Kasumi-1 (cell line): ENCODE measurements at regions not wholly inside any gene's neighbourhood (a gene's known extent, or its start where the extent isn't known, plus 50 kb on each side); places are given as distances from the start of the nearest gene placed in this dataset.

Experiments used
- DNase-seq, 2 experiments: peaks; one replicate each; lab custom pipeline; 2025; lab: John Stamatoyannopoulos, UW

DNA sequence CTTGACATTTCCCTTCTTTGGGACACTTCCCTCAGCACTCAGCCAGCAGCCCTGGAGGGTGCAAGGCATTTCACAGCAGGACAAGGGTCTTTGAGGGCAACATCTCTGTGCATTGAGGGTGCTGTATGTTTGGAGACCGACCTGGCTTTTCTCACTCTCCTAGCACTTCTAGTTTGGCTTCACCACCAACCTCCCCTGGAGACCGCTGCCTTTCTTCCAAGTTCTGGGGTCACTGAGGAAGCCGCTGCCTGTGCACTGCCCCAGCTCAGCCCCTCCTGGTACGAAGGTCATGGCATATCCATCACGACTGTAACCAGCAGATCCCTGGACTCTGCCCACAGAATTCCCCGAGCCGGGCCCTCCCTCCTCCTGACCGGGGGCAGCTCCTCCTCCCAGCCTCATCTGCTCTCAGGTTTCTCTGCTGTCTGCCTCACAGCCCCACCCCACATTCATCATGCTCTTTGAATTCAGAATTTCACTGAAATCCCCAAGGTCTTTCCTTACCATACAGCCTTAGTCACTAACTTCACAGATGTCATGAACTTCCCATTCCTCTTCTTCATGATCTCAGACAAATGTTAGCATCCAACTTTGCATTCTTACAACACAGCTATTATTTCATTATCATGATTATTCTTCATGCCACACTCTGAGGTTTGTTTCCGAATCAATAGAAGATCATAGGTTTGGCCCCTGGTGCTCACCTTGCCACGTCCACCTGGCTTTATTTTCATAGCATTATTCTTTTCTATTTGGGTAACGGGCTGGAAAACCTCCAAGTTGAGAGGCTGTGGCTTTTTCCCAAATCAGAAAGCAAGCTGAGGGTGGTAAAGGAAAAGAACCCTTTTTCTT is 113.0 kb upstream of the COPS8 start:
- no peak for DNase-seq

DNA sequence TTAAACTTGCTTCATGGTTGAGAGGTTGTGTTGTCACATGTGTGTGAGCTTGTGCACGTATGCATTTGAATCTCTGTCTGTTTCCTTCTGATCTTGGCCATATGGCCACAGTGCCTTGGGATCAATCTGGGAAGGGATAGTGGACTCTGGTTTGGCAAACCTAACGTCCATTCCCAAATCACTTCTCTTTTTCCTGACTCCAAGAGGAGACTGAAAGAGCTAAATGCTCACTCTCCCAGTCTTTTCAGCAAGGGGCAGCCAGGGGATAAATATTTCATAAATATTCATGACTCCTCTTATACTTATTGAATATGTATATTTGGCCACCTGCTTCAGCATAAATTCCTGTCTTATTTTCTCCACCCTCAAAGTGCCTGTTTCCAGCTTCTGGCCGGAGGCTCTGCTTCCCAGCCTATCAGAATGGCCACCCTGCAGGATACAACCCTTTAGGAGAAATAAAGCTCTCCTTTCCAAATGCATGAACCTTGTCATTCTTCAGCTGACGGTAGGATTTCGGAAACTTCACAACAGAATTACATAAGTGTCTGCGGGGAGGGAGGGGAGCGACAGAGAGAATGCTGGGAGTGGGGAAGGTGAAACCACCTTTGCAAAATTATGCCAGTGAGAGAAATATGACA is 112.2 kb upstream of the COPS8 start:
- no peak for DNase-seq

DNA sequence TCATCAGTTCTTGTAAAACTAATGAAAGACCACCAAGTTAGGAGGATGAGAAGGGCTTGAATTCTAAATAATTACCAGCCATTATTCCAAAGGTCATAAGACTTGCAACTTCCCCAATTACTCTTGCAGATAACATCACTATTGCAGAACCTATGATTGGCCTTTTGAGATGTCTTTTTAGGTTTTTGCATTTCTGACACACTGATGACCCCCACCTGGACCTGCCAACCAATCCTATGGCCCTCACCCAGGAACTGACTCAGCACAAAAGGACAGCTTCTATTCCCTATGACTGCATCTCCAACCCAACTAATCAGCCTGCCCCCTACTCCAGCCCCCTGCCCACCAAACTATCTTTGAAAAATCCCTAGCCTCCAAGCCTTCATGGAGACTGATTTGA is 111.5 kb upstream of the COPS8 start:
- DNase-seq: no peak

DNA sequence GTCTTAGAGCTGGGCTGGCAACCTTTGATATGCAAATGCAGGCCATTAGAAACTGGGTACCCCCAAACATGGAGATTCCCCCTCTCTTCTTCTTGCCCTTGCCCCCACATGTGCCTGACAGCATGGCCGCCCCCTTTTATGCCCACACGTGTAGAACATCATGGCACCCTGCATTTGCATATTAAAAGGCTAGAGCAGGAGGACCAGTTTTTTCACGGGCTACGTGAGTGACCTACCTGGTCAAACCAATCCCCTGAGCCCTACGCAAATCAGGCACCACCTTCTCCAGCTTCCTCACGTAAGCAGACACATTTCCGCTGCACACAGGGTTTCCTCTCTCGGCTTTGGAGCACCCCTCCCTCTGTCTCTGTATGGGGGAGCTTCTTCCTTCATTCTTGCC is 110.9 kb upstream of the COPS8 start:
- DNase-seq: no peak

DNA sequence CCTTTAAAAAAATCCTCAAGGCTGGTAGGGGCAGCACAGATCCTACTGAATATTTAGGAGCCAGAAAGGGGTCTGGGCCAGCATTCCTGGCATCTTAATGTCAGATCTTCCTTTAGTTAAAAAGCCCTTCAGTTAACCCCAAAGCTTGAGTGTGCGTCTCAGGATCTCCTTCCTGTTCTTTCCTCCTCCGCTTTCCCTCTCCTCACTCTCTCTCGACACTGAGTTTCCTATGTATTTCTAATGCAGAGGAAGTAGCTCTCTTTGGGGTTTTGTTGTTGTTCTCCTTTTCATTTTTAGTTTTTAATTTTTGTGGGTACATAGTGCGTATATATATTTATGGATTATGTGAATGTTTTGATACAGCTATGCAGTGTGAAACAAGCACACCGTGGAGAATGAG is 109.9 kb upstream of the COPS8 start:
- DNase-seq: no peak

DNA sequence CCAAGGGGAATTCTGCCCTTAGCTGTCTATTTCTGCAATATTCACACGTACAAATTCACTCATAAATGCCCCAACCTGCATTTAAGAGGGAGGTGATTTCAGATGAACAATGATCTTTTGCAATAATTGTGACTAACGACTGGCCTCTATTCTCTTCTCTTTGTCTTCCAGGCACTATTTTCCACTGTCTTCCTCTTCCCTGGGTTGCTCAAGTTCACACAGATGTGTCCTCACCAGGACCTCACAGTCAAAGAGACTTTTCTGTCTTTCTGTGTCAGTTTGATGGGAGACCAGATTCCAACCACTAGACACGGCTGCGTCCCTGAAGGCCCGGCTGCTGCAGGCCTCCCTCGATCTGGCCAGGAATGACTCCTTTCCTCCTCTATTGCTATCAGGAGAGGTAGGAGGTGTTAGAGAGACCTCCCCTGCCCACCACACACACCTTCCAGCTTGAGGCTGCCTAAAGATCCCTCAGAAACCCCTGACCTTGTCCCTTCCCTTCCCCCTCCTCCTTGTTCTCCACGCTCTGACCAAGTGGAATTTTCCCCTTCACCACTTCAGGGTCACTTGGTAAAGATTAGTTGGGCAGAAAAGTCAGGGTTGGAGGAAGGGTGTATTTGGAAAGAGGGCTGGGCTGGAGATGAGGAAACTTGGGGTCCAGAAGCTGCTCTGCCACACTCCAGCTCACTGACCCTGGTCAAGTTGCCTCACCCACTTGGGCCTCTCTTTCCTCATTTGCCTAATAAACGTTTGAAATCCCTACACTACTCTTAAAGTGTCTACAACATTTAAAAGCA is 109.2 kb upstream of the COPS8 start:
- DNase-seq: no peak

DNA sequence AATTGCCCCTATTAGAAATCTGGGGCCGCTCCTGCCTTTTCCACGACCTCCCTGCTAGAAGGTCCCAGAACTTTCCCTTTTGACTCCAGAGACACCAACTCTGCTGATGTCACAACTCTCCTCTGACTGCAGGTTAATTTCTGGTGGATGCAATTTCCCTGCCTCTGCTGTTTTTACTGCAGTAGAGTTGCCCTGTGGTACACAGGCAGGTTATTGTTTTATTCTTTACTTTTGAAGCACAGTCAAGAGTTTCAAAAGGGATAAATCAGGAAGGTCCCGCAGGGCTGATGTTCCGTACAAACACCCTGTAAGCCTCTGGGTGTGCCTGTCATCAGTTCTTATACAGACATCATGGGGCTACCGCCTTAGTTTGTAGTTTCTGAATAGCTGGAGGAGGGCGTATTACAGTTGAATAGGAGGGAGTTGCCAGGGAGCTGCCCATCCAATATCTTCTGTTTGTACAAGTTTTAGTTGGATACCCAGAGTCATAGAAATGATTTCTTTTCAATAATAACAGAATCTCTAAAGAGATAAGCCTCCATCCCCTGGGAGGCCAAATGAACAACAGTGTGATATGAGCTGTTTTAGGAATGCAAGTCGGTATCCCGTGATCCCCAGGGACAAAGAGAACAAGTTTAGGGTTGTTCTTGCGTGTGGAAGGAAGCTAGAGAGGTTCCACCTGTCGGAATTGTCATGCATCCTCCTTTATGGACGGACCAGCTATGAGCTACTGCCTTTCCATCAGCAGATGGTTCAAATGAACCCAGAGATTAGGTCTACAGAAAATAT is 108.4 kb upstream of the COPS8 start:
- no peak for DNase-seq

DNA sequence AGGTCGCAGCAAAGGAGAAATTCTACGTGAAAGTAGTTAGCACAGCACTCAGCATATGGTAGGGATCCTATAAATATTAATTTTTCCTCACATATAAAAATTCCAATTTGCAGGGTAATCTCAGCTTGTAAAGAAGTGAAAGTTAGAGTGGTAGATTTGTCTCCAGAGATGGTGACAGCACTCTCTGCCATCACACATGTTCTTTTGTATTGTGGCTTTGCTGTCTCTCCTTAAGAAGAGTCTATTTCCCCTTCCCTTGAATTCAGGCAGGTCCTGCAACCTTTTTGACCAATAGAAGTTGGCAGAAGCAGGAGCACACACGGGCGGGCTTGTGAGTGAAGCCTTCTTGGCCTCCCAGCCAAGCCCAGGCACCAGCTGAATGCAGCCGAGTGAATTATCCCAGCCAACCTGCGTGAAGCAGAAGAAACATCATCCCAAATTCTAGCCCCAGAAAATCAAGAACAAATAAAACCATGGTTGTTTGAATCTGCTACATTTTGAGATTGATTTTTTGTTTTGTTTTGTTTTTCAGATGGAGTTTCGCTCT is 107.8 kb upstream of the COPS8 start:
- no peak for DNase-seq

DNA sequence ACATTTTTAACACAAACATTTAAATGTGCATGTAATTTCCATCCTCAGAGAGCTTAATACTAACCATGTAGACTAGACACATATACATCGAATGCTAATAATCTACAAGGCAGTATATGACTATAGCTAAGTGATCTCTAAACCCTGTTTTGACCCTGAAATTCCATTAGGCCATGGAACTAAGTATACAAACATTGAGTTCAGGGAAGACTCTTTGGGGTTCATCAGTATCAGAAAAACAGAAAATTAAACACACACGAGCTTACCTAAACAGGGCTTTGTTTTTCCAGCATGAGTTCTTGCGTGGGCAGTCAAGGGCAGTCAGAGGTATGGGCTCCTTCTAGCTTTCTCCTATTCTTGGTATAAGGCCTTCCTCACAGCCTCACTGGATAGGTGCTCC is 106.0 kb upstream of the COPS8 start:
- DNase-seq: no peak

DNA sequence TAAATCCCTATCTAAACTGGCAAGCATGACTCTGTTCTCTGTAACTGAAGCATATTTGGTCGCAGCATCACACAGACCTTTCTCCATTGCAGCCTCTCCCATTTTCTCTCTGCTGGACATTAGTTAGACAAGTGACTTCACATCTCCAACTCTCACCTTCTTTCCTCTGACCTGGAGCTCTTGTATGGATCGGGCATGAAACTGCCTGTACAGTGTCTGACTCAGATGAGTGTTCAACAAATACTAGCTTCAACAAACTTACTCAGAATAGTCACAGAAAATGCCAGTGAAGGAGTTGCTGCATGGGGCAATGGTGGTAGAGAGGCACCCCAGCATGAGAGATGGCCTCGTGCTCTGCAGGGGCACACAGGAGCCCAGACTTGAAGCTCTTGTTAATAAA is 104.7 kb upstream of the COPS8 start:
- DNase-seq: no peak

DNA sequence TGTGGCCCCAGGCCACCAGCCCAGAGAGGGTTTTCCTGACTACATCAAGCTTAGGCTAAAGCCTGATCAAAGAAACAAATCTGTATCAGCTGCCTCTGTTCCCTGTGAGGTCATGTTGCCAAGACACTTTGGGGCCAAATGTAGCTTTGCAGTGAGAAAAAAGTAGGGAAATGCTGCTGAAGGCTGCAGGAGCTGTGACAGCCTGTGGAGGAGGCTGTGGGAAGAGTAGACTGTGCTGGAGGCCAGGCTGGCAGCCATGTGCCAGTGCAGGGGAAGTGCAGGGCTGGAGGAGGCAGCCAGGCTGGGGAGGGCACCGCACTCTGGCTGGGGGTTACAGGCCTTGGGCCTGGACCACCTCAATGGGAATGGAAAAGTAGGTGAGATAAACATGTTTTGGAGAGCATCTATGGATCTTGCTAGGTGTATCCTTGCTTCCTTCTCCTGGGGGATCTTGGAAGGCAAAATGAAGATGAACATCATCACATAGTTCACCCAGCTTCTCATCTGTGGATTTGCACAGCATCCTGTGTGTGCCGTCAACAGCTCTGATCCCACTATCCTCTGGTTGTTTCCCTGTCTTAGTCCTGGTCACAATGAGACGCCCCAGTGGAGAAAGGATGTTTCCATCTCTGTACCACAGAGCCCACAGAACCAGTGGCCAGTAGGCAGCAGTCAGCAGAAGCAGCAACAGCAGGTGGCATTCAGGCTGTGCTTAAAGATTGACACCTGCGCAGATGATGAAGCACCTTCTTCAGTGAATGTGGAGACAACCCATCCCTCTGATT is 103.8 kb upstream of the COPS8 start:
- DNase-seq: no peak

DNA sequence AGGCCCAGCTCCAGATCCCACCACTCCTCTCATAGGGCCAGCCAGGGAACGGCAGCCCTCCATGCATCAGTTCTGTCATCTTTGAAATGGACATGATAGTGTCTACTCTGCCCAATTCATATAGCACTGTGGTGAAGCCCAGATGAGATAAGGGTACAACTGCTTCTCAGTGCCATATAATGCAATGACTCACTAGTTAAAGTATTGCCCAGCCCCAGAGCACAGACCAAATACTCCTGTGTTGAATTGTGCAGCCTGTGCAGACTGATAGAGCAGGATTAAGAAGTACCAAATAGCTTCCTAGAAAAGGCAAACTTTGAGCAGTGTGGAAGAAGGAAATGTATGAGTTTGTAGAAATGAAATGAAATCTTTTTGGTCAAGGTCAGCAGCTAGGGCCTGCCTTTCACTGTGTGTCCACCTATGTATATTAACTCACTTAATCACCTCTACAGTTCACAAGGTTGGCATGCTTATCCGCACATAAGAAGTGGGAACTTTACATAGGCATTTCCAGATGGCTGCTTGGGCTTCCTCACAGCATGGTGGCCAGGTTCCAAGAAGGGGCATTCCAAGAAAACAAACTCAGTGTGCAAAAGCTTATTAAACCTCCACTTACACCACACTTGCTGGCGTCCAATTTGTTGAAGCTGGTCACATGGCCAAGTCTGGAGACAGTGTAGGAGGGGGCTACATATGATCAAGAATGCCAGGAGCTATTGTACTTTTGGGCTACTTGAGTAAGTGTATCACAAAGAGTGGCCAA is 102.8 kb upstream of the COPS8 start:
- DNase-seq: no peak

DNA sequence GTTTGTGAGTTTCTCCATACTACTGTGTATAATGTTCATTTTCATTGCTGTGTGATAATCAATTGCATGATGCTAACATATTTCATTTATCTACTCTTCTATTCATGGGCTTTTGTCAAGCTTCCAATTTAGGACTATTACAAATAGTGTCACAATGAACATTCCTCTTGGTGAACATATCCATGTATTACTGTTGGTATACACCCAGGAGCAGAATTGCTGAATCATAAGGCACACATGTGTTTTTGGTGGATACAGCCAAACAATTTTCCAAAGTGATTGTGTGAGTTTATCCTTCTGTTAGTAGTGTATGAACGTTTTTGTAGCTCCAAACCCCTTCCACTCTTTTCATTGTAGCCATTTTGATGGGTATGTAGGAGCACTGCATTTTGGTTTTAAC is 101.6 kb upstream of the COPS8 start:
- no peak for DNase-seq

DNA sequence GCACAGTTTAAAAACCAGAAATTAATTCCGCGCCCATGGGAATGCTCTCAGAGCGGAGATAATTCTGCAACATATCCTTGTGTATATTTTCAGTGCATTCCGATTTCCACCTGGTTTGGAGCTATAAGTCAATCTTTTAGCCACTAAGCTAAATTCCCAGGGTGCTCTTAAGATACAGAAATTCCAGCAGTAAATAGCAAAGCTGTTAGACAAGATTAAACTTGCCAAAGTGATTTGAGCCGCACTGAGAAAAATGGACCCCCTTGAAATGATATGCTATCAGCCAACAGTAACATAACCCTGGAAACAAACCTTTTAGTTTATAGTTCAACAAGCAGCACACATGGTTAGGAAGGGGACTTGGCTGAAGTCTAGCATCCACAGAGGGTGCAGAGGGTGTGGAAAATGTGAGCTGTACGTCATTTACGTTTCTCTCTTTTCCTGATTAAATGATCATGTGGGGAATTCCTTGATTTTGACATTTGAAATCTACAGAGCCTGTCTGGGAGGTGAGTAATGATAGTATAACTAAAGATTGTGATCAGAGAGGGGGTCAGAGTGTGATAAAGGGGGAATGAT is 99.8 kb upstream of the COPS8 start:
- DNase-seq: no peak

DNA sequence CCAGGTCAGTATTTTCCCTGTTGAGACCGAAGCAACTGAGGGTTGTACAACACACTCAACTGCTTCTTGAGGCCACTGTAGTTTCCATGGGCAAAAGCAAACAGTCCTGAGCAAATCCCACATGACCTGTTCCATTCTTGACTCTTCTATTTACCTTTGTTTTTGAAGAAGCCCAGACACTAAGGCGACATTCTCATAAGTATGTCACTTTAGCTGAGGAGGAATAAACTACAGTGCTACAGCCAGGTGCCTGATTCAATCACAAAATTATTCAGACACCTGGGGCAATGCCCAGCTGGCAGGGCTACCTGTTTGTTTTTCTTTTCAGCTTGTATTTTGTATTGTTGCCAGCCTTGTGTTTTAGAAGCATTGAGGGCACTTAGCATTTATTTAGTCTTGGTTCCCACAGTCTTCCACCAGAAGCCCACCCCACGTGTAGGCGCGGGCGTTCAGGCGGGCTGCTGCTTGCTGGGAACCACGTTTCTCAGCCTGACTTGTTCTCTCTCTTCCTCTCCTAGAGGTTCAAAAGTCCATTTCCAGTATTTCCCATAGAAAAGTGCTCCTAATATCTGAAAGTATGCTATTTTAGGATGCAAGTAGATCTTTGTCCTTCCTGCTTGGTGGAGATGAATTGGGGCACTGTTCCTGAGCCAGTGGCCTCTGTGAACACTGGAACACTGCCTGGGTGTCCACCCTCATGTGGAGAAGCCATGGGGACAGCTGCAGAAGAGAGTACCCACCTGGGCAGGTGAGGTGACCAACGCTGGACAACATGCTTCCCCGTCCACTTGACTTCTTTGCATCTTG is 99.0 kb upstream of the COPS8 start:
- no peak for DNase-seq

DNA sequence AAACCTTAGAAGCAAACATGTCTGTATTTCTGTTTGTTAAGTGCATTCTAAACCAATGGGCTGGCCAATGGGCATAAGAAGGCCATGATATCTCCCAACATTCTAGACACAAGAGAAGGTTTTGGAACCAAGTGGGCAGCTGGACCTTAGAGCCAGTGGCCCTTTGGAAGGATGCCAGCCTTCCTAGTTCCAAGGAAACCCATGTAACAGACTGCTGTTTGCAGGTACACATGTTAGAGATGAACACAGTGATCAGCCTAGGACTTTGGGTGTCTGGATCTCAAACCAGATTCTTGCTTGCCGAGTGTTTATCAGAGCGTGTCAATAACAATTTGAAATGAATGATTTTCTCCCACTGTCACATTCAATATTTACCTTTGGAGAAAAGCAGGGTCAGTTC is 97.5 kb upstream of the COPS8 start:
- DNase-seq: no peak

DNA sequence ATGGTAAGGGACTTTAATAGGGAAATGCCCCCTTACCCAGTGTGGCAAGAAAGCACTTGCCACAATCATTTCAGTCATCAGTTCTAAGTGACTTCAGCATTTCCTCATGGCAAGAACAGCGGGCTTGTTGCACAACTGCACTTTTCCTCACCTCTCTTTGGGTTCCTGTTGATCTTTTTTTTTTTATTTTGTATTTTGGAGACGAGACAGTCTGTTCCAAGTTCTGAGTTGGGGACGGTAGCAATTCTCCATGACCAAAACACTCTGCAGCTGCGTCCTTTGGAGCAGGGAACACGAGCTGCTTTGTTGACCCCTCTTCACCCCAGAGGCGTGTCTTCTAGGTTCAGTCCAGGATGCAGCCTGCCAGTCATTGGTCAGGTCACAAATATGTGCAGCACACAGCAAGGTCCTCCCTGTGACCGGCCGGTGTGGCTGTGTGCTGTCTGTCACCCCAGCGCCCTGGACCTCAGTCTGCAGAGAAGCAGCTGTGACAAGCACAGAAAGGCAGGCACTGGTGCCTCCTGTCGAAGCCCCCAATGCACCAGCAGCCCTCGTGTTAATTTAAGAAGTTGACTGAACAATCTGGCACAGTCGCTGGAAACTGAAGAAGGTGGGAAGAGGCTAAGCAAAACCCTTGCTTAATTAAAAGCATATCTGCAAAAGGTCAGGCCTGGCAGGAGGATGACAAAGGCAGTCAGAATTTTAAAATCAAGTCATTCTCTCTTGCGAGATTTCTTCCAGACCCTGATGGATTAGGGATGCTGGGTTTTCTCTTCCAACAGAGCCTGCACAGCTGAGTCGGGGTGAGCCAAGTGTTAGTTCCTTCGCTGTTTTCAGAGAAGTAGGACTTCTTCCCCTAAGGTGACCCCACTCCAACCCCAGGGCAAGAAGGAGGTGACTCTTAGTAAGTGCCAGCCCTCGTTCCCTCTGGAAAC is 96.7 kb upstream of the COPS8 start:
- DNase-seq: no peak

DNA sequence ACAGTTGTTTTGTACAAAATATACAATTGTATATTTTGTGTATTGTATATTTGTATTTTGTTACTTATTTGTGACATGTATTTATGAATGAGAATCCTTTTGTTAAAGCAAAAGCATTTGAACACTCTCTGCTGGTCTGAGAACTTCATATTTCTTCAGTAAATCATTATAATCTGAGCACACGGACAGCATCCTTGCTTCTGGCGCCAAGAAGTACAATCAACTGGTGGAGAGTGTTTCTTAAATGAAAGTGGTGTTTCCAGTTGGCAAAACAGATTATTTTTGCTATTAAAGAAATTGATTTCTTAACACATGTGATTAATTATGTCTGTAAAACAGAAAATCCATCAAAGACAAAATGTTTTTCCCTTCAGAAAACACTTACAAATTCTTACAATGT is 95.1 kb upstream of the COPS8 start:
- DNase-seq: no peak
